K562 (cell line): ENCODE measurements at regions not wholly inside any gene's neighbourhood (a gene's known extent, or its start where the extent isn't known, plus 50 kb on each side); places are given as distances from the start of the nearest gene placed in this dataset.

Source experiments
- CBX3 ChIP-seq, 2 experiments: IDR thresholded peaks; 1 replicate in 1 of 2; 2 replicates in 1 of 2; pipeline ENCODE4 v1.6.1; 2012; ENCODE audit warnings: inconsistent platforms in 2 of 2, low read length in 2 of 2, borderline replicate concordance in 1 of 2, control low read depth in 1 of 2
- CBX5 ChIP-seq: IDR thresholded peaks from 2 replicates; pipeline ENCODE4 v1.6.1; 2014; ENCODE audit warnings: low read depth, borderline replicate concordance
- CEBPZ ChIP-seq: fragments of 150-350 bp; IDR thresholded peaks from 2 replicates; pipeline ENCODE4 v1.6.1; 2014; ENCODE audit warnings: low read depth, mild to moderate bottlenecking, low read length, borderline replicate concordance
- COPS2 ChIP-seq: fragments of 450-650 bp; conservative IDR thresholded peaks from 2 replicates; pipeline ENCODE4 v1.6.1; 2016; ENCODE audit warnings: mild to moderate bottlenecking, moderate library complexity
- FOXP4 ChIP-seq: sonication (generic); formaldehyde crosslinking; IDR thresholded peaks from 2 replicates; pipeline ENCODE4 v1.8.0; 2022; ENCODE audit warnings: mild to moderate bottlenecking, missing genetic modification reagents, borderline replicate concordance
- KDM1A ChIP-seq, 2 experiments: fragments of 450-650 bp; IDR thresholded peaks; 2 replicates each; pipeline ENCODE4 v1.6.1; 2016; ENCODE audit warnings: mild to moderate bottlenecking in 2 of 2
- PHB2 ChIP-seq: fragments of 450-650 bp; IDR thresholded peaks from 2 replicates; pipeline ENCODE4 v1.6.1; 2017; ENCODE audit warnings: low read depth
- PRDM10 ChIP-seq: fragments of 450-650 bp; IDR thresholded peaks from 2 replicates; pipeline ENCODE4 v1.6.1; 2018; ENCODE audit not compliant: partially characterized antibody
- TARDBP ChIP-seq: fragments of 450-650 bp; IDR thresholded peaks from 2 replicates; pipeline ENCODE4 v1.6.1; 2016
- XRCC3 ChIP-seq: fragments of 450-650 bp; IDR thresholded peaks from 2 replicates; pipeline ENCODE4 v1.6.1; 2017; ENCODE audit warnings: mild to moderate bottlenecking, moderate library complexity
- ZFP30 ChIP-seq: fragments of 250-450 bp; sonication (Bioruptor Pico); IDR thresholded peaks from 2 replicates; pipeline ENCODE4 v1.8.0; 2022; ENCODE audit warnings: moderate library complexity, mild to moderate bottlenecking, inconsistent platforms, borderline replicate concordance
- ZZZ3 ChIP-seq: fragments of 450-650 bp; IDR thresholded peaks from 2 replicates; pipeline ENCODE4 v1.6.1; 2016; ENCODE audit warnings: antibody characterized with exemption, mild to moderate bottlenecking, moderate library complexity
- TF ChIP-seq, protein P1 (sequence below): fragments of 450-650 bp; formaldehyde crosslinking; IDR thresholded peaks from 2 replicates; pipeline ENCODE4 v1.4.0; 2020; ENCODE audit warnings: mild to moderate bottlenecking, mixed read lengths
- TF ChIP-seq, protein P2 (sequence below): sonication (generic); formaldehyde crosslinking; IDR thresholded peaks from 2 replicates; pipeline ENCODE4 v1.8.1; 2023; ENCODE audit warnings: mild to moderate bottlenecking, missing genetic modification reagents, moderate library complexity

DNA sequence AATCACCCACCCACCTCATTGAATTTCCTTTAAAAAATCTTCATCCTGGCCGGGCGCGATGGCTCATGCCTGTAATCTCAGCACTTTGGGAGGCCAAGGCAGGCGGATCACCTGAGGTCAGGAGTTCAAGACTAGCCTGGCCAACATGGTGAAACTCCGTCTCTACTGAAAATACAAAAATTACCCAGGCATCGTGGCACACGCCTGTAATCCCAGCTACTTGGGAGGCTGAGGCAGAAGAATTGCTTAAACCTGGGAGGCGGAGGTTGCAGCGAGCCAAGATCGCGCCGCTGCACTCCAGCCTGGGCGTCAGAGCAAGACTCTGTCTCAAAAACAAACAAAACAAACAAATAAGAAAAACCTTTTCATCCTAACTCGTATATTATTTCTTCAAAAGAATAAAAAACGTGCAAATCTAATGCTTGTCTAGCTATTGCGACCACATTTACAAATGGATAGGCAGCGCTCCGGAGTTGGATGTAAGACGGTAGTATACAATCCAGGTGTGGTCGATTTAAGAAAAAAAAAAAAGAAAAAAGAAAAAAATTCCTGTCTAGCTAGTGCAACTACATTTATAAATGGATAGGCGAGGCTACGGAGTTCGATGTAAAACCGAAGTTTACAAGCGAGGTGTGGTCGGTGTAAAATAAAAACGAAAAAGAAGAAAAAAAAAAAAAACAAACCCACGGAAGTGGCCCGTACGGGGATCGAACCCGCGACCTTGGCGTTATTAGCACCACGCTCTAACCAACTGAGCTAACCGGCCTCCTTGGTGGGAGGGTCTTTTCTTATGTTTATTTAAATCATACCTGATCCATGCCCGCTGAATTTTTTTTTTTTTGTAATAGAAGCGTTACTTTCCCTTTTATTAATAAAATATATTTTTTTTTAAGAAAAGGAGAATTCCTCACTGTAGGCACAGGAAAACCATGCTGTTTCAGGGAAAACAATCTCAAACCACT is 70.7 kb upstream of the PRSS16 start (continued):
- TF ChIP-seq FOXP4 (CRISPR knock-in tag), result no peak
- no peak for TF ChIP-seq PRDM10
- TF ChIP-seq CBX5, result no peak
- TF ChIP-seq, protein P1, sequence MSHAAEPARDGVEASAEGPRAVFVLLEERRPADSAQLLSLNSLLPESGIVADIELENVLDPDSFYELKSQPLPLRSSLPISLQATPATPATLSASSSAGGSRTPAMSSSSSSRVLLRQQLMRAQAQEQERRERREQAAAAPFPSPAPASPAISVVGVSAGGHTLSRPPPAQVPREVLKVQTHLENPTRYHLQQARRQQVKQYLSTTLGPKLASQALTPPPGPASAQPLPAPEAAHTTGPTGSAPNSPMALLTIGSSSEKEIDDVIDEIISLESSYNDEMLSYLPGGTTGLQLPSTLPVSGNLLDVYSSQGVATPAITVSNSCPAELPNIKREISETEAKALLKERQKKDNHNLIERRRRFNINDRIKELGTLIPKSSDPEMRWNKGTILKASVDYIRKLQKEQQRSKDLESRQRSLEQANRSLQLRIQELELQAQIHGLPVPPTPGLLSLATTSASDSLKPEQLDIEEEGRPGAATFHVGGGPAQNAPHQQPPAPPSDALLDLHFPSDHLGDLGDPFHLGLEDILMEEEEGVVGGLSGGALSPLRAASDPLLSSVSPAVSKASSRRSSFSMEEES, result no peak
- peak; percentile 83 to 86 for TF ChIP-seq KDM1A (IDR thresholded peaks at IDR 0.05)
- TF ChIP-seq CBX3 (IDR thresholded peaks at IDR 0.05; ENCODE audit: borderline replicate concordance in 1 of 2, low read length in 2 of 2), result peak in 1 of 2 experiments; percentile 36; a peak in 1 of 3 replicates
- TF ChIP-seq, protein P2, sequence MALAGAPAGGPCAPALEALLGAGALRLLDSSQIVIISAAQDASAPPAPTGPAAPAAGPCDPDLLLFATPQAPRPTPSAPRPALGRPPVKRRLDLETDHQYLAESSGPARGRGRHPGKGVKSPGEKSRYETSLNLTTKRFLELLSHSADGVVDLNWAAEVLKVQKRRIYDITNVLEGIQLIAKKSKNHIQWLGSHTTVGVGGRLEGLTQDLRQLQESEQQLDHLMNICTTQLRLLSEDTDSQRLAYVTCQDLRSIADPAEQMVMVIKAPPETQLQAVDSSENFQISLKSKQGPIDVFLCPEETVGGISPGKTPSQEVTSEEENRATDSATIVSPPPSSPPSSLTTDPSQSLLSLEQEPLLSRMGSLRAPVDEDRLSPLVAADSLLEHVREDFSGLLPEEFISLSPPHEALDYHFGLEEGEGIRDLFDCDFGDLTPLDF (CRISPR knock-in tag), result no peak
- TF ChIP-seq ZFP30 (CRISPR knock-in tag), result no peak
- 0 out of 2 replicates have a peak, but pooled peaks have one; percentile 23 for TF ChIP-seq TARDBP
- no peak for TF ChIP-seq ZZZ3
- TF ChIP-seq COPS2, result no peak
- peak; percentile 71 for TF ChIP-seq PHB2
- no peak for TF ChIP-seq CEBPZ
- TF ChIP-seq XRCC3, result no peak
